GM23338 (cell line): ENCODE measurements at regions not wholly inside any gene's neighbourhood (a gene's known extent, or its start where the extent isn't known, plus 50 kb on each side); places are given as distances from the start of the nearest gene placed in this dataset.

ENCODE experiments used
- ATAC-seq: fragments of 200-7000 bp; cut with Tn5 transposase; 3 replicates; pipeline ENCODE4 v1.9.1; 2020
- DNase-seq: peaks from one replicate; pipeline ENCODE4 v3.0.0-alpha.2; 2015; ENCODE audit warnings: low spot score
- H2AFZ ChIP-seq: fragments of 200-600 bp; sonication (generic); 2 replicates; pipeline ENCODE4 v1.8.0; 2016; ENCODE audit warnings: antibody characterized with exemption, mild to moderate bottlenecking, moderate library complexity
- H3F3A ChIP-seq: fragments of 200-600 bp; sonication (generic); replicated peaks from 2 replicates; pipeline ENCODE4 v1.8.0; 2017; ENCODE audit warnings: antibody characterized with exemption, mixed run types, low read depth
- H3K27ac ChIP-seq: fragments of 200-600 bp; sonication (generic); 2 replicates; pipeline ENCODE4 v1.6.1; 2016; ENCODE audit warnings: low read depth
- H3K27me3 ChIP-seq: fragments of 200-600 bp; sonication (generic); 2 replicates; pipeline ENCODE4 v1.8.0; 2016; ENCODE audit warnings: mild to moderate bottlenecking, mixed run types, moderate library complexity; ENCODE audit not compliant: insufficient read depth
- H3K36me3 ChIP-seq: fragments of 200-600 bp; sonication (generic); 2 replicates; pipeline ENCODE4 v1.8.0; 2016; ENCODE audit warnings: mild to moderate bottlenecking; ENCODE audit not compliant: insufficient read depth
- H3K4me1 ChIP-seq: fragments of 200-600 bp; sonication (generic); 2 replicates; pipeline ENCODE4 v1.8.0; 2016; ENCODE audit warnings: mild to moderate bottlenecking, moderate library complexity; ENCODE audit not compliant: insufficient read depth
- H3K4me2 ChIP-seq: fragments of 200-600 bp; sonication (generic); 2 replicates; pipeline ENCODE4 v1.7.1; 2017; ENCODE audit warnings: mixed run types
- H3K4me3 ChIP-seq: fragments of 200-600 bp; sonication (generic); 2 replicates; pipeline ENCODE4 v1.6.1; 2016; ENCODE audit warnings: mixed run types
- H3K79me2 ChIP-seq: fragments of 200-600 bp; sonication (generic); replicated peaks from 2 replicates; pipeline ENCODE4 v1.8.0; 2017; ENCODE audit warnings: mild to moderate bottlenecking; ENCODE audit not compliant: insufficient read depth
- H3K9me2 ChIP-seq: fragments of 200-600 bp; sonication (generic); 2 replicates; pipeline ENCODE4 v1.8.0; 2017; ENCODE audit not compliant: insufficient read depth
- H4K20me1 ChIP-seq: fragments of 200-600 bp; sonication (generic); replicated peaks from 2 replicates; pipeline ENCODE4 v1.8.0; 2017; ENCODE audit warnings: mild to moderate bottlenecking; ENCODE audit not compliant: insufficient read depth
- H3K27ac Mint-ChIP-seq: 2 replicates; pipeline ENCODE4 v1.8.0; 2020; ENCODE audit warnings: inconsistent platforms, mild to moderate bottlenecking, moderate library complexity, mixed read lengths
- H3K27me3 Mint-ChIP-seq: 3 replicates; pipeline ENCODE4 v1.8.0; 2022; ENCODE audit warnings: low read depth, mild to moderate bottlenecking, moderate library complexity, mixed read lengths, inconsistent platforms; ENCODE audit not compliant: insufficient read depth, poor library complexity
- H3K36me3 Mint-ChIP-seq: 3 replicates; pipeline ENCODE4 v1.8.0; 2021; ENCODE audit warnings: low read depth, mild to moderate bottlenecking, inconsistent platforms, moderate library complexity, mixed read lengths
- H3K4me1 Mint-ChIP-seq: 3 replicates; pipeline ENCODE4 v1.8.0; 2020; ENCODE audit warnings: mild to moderate bottlenecking, inconsistent platforms, mixed read lengths
- H3K4me3 Mint-ChIP-seq: 3 replicates; pipeline ENCODE4 v1.8.0; 2021; ENCODE audit warnings: moderate library complexity, mild to moderate bottlenecking, inconsistent platforms, mixed read lengths
- H3K9me3 Mint-ChIP-seq: 3 replicates; pipeline ENCODE4 v1.8.0; 2020; ENCODE audit warnings: moderate library complexity, mild to moderate bottlenecking, inconsistent platforms, mixed read lengths
- CREB1 ChIP-seq: fragments of 250-450 bp; sonication (Bioruptor Pico); IDR thresholded peaks from 2 replicates; pipeline ENCODE4 v1.5.0; 2020; ENCODE audit warnings: low read depth, mild to moderate bottlenecking, moderate library complexity
- EZH2 ChIP-seq: fragments of 200-600 bp; sonication (generic); IDR thresholded peaks from one replicate; pipeline ENCODE4 v1.8.0; 2017; ENCODE audit warnings: antibody characterized with exemption, mild to moderate bottlenecking, low read depth; ENCODE audit not compliant: unreplicated experiment
- EZH2phosphoT487 ChIP-seq: fragments of 200-600 bp; sonication (generic); IDR thresholded peaks from one replicate; pipeline ENCODE4 v1.8.1; 2018; ENCODE audit warnings: antibody characterized with exemption; ENCODE audit not compliant: unreplicated experiment
- JUNB ChIP-seq: IDR thresholded peaks from one replicate; pipeline ENCODE4 v1.6.1; 2016; ENCODE audit warnings: antibody characterized with exemption; ENCODE audit not compliant: unreplicated experiment
- NANOG ChIP-seq: IDR thresholded peaks from 2 replicates; pipeline ENCODE4 v1.6.1; 2016; ENCODE audit warnings: antibody characterized with exemption, borderline replicate concordance
- POLR2AphosphoS5 ChIP-seq: IDR thresholded peaks from 2 replicates; pipeline ENCODE4 v1.6.1; 2016; ENCODE audit warnings: antibody characterized with exemption, low read depth
- STAT1 ChIP-seq: IDR thresholded peaks from one replicate; pipeline ENCODE4 v1.6.1; 2016; ENCODE audit warnings: antibody characterized with exemption; ENCODE audit not compliant: unreplicated experiment
- ZNF114 ChIP-seq: fragments of 250-450 bp; sonication (Bioruptor Pico); IDR thresholded peaks from 2 replicates; pipeline ENCODE4 v1.5.0; 2020; ENCODE audit warnings: mild to moderate bottlenecking, moderate library complexity
- ZNF331 ChIP-seq: fragments of 250-450 bp; sonication (Bioruptor Pico); IDR thresholded peaks from 2 replicates; pipeline ENCODE4 v1.5.0; 2020; ENCODE audit warnings: low read depth, mild to moderate bottlenecking, moderate library complexity
- TF ChIP-seq, protein P1 (sequence below): IDR thresholded peaks from 2 replicates; pipeline ENCODE4 v1.6.1; 2016; ENCODE audit warnings: antibody characterized with exemption
- TF ChIP-seq, protein P2 (sequence below): fragments of 250-450 bp; sonication (Bioruptor Pico); IDR thresholded peaks from 2 replicates; pipeline ENCODE4 v1.5.0; 2020; ENCODE audit warnings: mild to moderate bottlenecking, moderate library complexity
- TF ChIP-seq, protein P3 (sequence below), 2 experiments: fragments of 200-600 bp in 1 of 2; sonication (generic) in 1 of 2; conservative IDR thresholded peaks; 2 replicates each; pipeline versions ENCODE4 v1.5.1 to v1.6.1; 2016 to 2017; ENCODE audit warnings: antibody characterized with exemption in 2 of 2, low read depth in 2 of 2, mild to moderate bottlenecking in 2 of 2, moderate library complexity in 1 of 2
- TF ChIP-seq, protein P4 (sequence below): IDR thresholded peaks from one replicate; pipeline ENCODE4 v1.6.1; 2018; ENCODE audit warnings: antibody characterized with exemption; ENCODE audit not compliant: unreplicated experiment

DNA sequence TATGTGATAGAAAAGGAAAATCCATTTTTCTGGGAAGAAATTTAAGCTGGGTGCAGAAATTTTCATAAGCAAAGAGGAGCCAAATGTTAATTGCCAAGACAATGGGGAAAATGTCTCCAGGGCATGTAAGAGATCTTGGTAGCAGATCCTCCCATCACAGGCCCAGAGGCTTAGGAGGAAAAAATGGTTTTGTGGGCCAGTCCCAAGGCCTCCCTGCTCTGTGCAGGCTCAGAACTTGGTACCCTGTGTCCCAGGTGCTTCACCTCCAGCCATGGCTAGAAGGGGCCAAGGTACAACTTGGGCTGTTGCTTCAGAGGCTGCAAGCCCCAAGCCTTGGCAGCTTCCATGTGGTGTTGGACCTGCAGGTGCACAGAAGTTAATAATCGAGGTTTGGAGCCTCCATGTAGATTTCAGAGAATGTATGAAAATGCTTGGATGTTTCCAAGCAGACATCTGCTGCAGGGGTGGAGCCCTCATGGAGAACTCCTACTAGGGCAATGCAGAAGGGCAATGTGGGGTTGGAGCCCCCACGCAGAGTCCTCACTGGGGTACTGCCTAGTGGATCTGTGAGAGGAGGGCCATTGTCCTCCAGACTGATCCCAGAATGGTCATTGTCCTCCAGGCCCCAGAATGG is 77.7 kb upstream of the ATP2B1 start:
- DNase-seq, result no peak
- Histone ChIP-seq H4K20me1 (no peaks in the 10 kb centered on the region), H3K79me2 (no peaks in the 10 kb centered on the region), H3K4me1 (no peaks in the 10 kb centered on the region), H3K36me3 (no peaks in the 10 kb centered on the region), H3K9me2 (no peaks in the 10 kb centered on the region), H3F3A (no peaks in the 10 kb centered on the region), H3K27me3 (no peaks in the 10 kb centered on the region), H3K4me2 (no peak overlapping the region), H3K27ac (no peak overlapping the region), H3K4me3 (no peak overlapping the region), H2AFZ (no peak overlapping the region)
- no peaks in the 10 kb centered on the region for H3K27me3 Mint-ChIP-seq
- H3K4me3 Mint-ChIP-seq, result no peak overlapping the region
- no peaks in the 10 kb centered on the region for H3K4me1 Mint-ChIP-seq
- H3K9me3 Mint-ChIP-seq, result peaks cover 29% of the 10 kb centered on the region
- H3K36me3 Mint-ChIP-seq, result peaks cover 18% of the 10 kb centered on the region
- TF ChIP-seq CREB1 (CRISPR knock-in tag) (no peak), ZNF331 (CRISPR knock-in tag) (no peak), POLR2AphosphoS5 (no peak), EZH2 (no peak), EZH2phosphoT487 (no peak), NANOG (no peak), STAT1 (no peak), ZNF114 (CRISPR knock-in tag) (no peak), JUNB (no peak)
- TF ChIP-seq, protein P1, sequence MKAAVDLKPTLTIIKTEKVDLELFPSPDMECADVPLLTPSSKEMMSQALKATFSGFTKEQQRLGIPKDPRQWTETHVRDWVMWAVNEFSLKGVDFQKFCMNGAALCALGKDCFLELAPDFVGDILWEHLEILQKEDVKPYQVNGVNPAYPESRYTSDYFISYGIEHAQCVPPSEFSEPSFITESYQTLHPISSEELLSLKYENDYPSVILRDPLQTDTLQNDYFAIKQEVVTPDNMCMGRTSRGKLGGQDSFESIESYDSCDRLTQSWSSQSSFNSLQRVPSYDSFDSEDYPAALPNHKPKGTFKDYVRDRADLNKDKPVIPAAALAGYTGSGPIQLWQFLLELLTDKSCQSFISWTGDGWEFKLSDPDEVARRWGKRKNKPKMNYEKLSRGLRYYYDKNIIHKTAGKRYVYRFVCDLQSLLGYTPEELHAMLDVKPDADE, result no peak
- TF ChIP-seq, protein P2, sequence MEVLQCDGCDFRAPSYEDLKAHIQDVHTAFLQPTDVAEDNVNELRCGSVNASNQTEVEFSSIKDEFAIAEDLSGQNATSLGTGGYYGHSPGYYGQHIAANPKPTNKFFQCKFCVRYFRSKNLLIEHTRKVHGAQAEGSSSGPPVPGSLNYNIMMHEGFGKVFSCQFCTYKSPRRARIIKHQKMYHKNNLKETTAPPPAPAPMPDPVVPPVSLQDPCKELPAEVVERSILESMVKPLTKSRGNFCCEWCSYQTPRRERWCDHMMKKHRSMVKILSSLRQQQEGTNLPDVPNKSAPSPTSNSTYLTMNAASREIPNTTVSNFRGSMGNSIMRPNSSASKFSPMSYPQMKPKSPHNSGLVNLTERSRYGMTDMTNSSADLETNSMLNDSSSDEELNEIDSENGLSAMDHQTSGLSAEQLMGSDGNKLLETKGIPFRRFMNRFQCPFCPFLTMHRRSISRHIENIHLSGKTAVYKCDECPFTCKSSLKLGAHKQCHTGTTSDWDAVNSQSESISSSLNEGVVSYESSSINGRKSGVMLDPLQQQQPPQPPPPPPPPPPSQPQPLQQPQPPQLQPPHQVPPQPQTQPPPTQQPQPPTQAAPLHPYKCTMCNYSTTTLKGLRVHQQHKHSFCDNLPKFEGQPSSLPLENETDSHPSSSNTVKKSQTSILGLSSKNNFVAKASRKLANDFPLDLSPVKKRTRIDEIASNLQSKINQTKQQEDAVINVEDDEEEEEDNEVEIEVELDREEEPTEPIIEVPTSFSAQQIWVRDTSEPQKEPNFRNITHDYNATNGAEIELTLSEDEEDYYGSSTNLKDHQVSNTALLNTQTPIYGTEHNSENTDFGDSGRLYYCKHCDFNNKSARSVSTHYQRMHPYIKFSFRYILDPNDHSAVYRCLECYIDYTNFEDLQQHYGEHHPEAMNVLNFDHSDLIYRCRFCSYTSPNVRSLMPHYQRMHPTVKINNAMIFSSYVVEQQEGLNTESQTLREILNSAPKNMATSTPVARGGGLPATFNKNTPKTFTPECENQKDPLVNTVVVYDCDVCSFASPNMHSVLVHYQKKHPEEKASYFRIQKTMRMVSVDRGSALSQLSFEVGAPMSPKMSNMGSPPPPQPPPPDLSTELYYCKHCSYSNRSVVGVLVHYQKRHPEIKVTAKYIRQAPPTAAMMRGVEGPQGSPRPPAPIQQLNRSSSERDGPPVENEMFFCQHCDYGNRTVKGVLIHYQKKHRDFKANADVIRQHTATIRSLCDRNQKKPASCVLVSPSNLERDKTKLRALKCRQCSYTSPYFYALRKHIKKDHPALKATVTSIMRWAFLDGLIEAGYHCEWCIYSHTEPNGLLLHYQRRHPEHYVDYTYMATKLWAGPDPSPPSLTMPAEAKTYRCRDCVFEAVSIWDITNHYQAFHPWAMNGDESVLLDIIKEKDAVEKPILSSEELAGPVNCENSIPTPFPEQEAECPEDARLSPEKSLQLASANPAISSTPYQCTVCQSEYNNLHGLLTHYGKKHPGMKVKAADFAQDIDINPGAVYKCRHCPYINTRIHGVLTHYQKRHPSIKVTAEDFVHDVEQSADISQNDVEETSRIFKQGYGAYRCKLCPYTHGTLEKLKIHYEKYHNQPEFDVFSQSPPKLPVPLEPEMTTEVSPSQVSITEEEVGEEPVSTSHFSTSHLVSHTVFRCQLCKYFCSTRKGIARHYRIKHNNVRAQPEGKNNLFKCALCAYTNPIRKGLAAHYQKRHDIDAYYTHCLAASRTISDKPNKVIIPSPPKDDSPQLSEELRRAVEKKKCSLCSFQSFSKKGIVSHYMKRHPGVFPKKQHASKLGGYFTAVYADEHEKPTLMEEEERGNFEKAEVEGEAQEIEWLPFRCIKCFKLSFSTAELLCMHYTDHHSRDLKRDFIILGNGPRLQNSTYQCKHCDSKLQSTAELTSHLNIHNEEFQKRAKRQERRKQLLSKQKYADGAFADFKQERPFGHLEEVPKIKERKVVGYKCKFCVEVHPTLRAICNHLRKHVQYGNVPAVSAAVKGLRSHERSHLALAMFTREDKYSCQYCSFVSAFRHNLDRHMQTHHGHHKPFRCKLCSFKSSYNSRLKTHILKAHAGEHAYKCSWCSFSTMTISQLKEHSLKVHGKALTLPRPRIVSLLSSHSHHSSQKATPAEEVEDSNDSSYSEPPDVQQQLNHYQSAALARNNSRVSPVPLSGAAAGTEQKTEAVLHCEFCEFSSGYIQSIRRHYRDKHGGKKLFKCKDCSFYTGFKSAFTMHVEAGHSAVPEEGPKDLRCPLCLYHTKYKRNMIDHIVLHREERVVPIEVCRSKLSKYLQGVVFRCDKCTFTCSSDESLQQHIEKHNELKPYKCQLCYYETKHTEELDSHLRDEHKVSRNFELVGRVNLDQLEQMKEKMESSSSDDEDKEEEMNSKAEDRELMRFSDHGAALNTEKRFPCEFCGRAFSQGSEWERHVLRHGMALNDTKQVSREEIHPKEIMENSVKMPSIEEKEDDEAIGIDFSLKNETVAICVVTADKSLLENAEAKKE (CRISPR knock-in tag), result no peak
- TF ChIP-seq, protein P3, sequence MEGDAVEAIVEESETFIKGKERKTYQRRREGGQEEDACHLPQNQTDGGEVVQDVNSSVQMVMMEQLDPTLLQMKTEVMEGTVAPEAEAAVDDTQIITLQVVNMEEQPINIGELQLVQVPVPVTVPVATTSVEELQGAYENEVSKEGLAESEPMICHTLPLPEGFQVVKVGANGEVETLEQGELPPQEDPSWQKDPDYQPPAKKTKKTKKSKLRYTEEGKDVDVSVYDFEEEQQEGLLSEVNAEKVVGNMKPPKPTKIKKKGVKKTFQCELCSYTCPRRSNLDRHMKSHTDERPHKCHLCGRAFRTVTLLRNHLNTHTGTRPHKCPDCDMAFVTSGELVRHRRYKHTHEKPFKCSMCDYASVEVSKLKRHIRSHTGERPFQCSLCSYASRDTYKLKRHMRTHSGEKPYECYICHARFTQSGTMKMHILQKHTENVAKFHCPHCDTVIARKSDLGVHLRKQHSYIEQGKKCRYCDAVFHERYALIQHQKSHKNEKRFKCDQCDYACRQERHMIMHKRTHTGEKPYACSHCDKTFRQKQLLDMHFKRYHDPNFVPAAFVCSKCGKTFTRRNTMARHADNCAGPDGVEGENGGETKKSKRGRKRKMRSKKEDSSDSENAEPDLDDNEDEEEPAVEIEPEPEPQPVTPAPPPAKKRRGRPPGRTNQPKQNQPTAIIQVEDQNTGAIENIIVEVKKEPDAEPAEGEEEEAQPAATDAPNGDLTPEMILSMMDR (conservative IDR thresholded peaks at IDR 0.05; ENCODE audit: low read depth in 2 of 2), result no peak
- TF ChIP-seq, protein P4, sequence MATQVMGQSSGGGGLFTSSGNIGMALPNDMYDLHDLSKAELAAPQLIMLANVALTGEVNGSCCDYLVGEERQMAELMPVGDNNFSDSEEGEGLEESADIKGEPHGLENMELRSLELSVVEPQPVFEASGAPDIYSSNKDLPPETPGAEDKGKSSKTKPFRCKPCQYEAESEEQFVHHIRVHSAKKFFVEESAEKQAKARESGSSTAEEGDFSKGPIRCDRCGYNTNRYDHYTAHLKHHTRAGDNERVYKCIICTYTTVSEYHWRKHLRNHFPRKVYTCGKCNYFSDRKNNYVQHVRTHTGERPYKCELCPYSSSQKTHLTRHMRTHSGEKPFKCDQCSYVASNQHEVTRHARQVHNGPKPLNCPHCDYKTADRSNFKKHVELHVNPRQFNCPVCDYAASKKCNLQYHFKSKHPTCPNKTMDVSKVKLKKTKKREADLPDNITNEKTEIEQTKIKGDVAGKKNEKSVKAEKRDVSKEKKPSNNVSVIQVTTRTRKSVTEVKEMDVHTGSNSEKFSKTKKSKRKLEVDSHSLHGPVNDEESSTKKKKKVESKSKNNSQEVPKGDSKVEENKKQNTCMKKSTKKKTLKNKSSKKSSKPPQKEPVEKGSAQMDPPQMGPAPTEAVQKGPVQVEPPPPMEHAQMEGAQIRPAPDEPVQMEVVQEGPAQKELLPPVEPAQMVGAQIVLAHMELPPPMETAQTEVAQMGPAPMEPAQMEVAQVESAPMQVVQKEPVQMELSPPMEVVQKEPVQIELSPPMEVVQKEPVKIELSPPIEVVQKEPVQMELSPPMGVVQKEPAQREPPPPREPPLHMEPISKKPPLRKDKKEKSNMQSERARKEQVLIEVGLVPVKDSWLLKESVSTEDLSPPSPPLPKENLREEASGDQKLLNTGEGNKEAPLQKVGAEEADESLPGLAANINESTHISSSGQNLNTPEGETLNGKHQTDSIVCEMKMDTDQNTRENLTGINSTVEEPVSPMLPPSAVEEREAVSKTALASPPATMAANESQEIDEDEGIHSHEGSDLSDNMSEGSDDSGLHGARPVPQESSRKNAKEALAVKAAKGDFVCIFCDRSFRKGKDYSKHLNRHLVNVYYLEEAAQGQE, result no peak
- no peak overlapping the region for H3K27ac Mint-ChIP-seq
- no peak for ATAC-seq
